H1 (cell line): ENCODE measurements at regions not wholly inside any gene's neighbourhood (a gene's known extent, or its start where the extent isn't known, plus 50 kb on each side); places are given as distances from the start of the nearest gene placed in this dataset.

Experiments used
- CBX5 ChIP-seq: fragments of 300-800, 300-1000 bp; sonication (generic); IDR thresholded peaks from 2 replicates; pipeline ENCODE4 v1.7.1; 2016; ENCODE audit warnings: antibody characterized with exemption, low read length, low read depth
- EGR1 ChIP-seq: IDR thresholded peaks from 2 replicates; pipeline ENCODE4 v1.6.1; 2011; ENCODE audit warnings: low read depth, low read length, borderline replicate concordance
- KDM5A ChIP-seq: fragments of 200-600 bp; IDR thresholded peaks from 2 replicates; pipeline ENCODE4 v1.7.1; 2012; ENCODE audit warnings: mild to moderate bottlenecking, low read length, inconsistent platforms, mixed read lengths
- NANOG ChIP-seq: IDR thresholded peaks from 2 replicates; pipeline ENCODE4 v1.6.1; 2011; ENCODE audit warnings: low read length, low read depth, mild to moderate bottlenecking, inconsistent platforms; ENCODE audit not compliant: insufficient read depth, poor library complexity, severe bottlenecking
- SAP30 ChIP-seq: fragments of 300-600 bp; sonication (generic); IDR thresholded peaks from 2 replicates; pipeline ENCODE4 v1.7.1; 2012; ENCODE audit warnings: low read length, moderate library complexity, mild to moderate bottlenecking, inconsistent platforms; ENCODE audit not compliant: insufficient read depth, insufficient replicate concordance
- TF ChIP-seq, protein P1 (sequence below), 3 experiments: IDR thresholded peaks; 1 replicate in 2 of 3; 2 replicates in 1 of 3; pipeline versions ENCODE4 v1.5.1 to v1.6.1; 2011; ENCODE audit warnings: low read length in 3 of 3, mild to moderate bottlenecking in 3 of 3, inconsistent platforms in 2 of 3, low read depth in 1 of 3, moderate library complexity in 1 of 3; ENCODE audit not compliant: insufficient read depth in 1 of 3; ENCODE audit errors: control extremely low read depth in 1 of 3
- TF ChIP-seq, protein P2 (sequence below): fragments of 300-600 bp; sonication (generic); IDR thresholded peaks from 2 replicates; pipeline ENCODE4 v1.7.1; 2012; ENCODE audit warnings: low read length, moderate library complexity, mild to moderate bottlenecking, inconsistent platforms; ENCODE audit not compliant: insufficient replicate concordance

DNA sequence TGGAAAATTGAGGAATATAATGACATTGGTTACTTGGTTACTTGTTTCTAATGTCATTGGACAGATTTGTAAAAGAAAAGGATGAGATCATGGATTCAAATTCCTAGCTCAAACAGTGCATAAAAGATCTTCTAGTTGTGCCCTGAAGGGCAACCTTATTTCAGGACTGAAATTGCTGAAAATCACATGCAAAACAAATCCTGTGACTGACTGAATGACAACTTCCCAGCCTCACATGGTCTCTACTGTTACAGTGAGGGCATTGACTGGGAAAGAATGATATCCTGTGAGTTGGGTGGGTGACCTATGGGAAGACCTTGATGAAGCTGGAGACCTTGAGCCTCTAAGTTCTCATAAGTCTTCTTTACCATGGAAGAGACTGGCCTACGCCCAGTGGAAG is 90.4 kb upstream of the HAAO start (continued):
- TF ChIP-seq, protein P1, sequence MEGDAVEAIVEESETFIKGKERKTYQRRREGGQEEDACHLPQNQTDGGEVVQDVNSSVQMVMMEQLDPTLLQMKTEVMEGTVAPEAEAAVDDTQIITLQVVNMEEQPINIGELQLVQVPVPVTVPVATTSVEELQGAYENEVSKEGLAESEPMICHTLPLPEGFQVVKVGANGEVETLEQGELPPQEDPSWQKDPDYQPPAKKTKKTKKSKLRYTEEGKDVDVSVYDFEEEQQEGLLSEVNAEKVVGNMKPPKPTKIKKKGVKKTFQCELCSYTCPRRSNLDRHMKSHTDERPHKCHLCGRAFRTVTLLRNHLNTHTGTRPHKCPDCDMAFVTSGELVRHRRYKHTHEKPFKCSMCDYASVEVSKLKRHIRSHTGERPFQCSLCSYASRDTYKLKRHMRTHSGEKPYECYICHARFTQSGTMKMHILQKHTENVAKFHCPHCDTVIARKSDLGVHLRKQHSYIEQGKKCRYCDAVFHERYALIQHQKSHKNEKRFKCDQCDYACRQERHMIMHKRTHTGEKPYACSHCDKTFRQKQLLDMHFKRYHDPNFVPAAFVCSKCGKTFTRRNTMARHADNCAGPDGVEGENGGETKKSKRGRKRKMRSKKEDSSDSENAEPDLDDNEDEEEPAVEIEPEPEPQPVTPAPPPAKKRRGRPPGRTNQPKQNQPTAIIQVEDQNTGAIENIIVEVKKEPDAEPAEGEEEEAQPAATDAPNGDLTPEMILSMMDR (IDR thresholded peaks at IDR 0.05; ENCODE audit: control extremely low read depth in 1 of 3, insufficient read depth in 1 of 3, low read depth in 1 of 3, low read length in 3 of 3): no peak
- TF ChIP-seq, protein P2, sequence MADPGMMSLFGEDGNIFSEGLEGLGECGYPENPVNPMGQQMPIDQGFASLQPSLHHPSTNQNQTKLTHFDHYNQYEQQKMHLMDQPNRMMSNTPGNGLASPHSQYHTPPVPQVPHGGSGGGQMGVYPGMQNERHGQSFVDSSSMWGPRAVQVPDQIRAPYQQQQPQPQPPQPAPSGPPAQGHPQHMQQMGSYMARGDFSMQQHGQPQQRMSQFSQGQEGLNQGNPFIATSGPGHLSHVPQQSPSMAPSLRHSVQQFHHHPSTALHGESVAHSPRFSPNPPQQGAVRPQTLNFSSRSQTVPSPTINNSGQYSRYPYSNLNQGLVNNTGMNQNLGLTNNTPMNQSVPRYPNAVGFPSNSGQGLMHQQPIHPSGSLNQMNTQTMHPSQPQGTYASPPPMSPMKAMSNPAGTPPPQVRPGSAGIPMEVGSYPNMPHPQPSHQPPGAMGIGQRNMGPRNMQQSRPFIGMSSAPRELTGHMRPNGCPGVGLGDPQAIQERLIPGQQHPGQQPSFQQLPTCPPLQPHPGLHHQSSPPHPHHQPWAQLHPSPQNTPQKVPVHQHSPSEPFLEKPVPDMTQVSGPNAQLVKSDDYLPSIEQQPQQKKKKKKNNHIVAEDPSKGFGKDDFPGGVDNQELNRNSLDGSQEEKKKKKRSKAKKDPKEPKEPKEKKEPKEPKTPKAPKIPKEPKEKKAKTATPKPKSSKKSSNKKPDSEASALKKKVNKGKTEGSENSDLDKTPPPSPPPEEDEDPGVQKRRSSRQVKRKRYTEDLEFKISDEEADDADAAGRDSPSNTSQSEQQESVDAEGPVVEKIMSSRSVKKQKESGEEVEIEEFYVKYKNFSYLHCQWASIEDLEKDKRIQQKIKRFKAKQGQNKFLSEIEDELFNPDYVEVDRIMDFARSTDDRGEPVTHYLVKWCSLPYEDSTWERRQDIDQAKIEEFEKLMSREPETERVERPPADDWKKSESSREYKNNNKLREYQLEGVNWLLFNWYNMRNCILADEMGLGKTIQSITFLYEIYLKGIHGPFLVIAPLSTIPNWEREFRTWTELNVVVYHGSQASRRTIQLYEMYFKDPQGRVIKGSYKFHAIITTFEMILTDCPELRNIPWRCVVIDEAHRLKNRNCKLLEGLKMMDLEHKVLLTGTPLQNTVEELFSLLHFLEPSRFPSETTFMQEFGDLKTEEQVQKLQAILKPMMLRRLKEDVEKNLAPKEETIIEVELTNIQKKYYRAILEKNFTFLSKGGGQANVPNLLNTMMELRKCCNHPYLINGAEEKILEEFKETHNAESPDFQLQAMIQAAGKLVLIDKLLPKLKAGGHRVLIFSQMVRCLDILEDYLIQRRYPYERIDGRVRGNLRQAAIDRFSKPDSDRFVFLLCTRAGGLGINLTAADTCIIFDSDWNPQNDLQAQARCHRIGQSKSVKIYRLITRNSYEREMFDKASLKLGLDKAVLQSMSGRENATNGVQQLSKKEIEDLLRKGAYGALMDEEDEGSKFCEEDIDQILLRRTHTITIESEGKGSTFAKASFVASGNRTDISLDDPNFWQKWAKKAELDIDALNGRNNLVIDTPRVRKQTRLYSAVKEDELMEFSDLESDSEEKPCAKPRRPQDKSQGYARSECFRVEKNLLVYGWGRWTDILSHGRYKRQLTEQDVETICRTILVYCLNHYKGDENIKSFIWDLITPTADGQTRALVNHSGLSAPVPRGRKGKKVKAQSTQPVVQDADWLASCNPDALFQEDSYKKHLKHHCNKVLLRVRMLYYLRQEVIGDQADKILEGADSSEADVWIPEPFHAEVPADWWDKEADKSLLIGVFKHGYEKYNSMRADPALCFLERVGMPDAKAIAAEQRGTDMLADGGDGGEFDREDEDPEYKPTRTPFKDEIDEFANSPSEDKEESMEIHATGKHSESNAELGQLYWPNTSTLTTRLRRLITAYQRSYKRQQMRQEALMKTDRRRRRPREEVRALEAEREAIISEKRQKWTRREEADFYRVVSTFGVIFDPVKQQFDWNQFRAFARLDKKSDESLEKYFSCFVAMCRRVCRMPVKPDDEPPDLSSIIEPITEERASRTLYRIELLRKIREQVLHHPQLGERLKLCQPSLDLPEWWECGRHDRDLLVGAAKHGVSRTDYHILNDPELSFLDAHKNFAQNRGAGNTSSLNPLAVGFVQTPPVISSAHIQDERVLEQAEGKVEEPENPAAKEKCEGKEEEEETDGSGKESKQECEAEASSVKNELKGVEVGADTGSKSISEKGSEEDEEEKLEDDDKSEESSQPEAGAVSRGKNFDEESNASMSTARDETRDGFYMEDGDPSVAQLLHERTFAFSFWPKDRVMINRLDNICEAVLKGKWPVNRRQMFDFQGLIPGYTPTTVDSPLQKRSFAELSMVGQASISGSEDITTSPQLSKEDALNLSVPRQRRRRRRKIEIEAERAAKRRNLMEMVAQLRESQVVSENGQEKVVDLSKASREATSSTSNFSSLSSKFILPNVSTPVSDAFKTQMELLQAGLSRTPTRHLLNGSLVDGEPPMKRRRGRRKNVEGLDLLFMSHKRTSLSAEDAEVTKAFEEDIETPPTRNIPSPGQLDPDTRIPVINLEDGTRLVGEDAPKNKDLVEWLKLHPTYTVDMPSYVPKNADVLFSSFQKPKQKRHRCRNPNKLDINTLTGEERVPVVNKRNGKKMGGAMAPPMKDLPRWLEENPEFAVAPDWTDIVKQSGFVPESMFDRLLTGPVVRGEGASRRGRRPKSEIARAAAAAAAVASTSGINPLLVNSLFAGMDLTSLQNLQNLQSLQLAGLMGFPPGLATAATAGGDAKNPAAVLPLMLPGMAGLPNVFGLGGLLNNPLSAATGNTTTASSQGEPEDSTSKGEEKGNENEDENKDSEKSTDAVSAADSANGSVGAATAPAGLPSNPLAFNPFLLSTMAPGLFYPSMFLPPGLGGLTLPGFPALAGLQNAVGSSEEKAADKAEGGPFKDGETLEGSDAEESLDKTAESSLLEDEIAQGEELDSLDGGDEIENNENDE: no peak
- TF ChIP-seq EGR1 (no peak), NANOG (no peak), KDM5A (no peak), CBX5 (no peak), SAP30 (no peak)
